HepG2 (cell line): ENCODE measurements at regions not wholly inside any gene's neighbourhood (a gene's known extent, or its start where the extent isn't known, plus 50 kb on each side); places are given as distances from the start of the nearest gene placed in this dataset.

Experiments used
- FOXM1 ChIP-seq: sonication (generic); formaldehyde crosslinking; IDR thresholded peaks from 2 replicates; pipeline ENCODE4 v1.5.0; 2020; ENCODE audit warnings: missing genetic modification reagents
- MYNN ChIP-seq: sonication (generic); formaldehyde crosslinking; IDR thresholded peaks from 2 replicates; pipeline ENCODE4 v1.4.0; 2020; ENCODE audit warnings: mild to moderate bottlenecking, low read depth, missing genetic modification reagents
- SMC3 ChIP-seq: IDR thresholded peaks from 2 replicates; pipeline ENCODE4 v1.6.1; 2011; ENCODE audit warnings: low read length, improper control_type of control experiment
- ZBTB21 ChIP-seq: sonication (generic); formaldehyde crosslinking; IDR thresholded peaks from 2 replicates; pipeline ENCODE4 v1.4.0; 2020; ENCODE audit warnings: missing genetic modification reagents
- TF ChIP-seq, protein P1 (sequence below): sonication (generic); formaldehyde crosslinking; IDR thresholded peaks from 2 replicates; pipeline ENCODE4 v1.5.0; 2020; ENCODE audit warnings: mild to moderate bottlenecking, missing genetic modification reagents, moderate library complexity
- TF ChIP-seq, protein P2 (sequence below): sonication (generic); formaldehyde crosslinking; IDR thresholded peaks from 2 replicates; pipeline ENCODE4 v1.4.0; 2020; ENCODE audit warnings: mild to moderate bottlenecking, missing genetic modification reagents, borderline replicate concordance
- TF ChIP-seq, protein P3 (sequence below), 2 experiments: IDR thresholded peaks; 2 replicates each; pipeline ENCODE4 v1.6.1; 2011 to 2012; ENCODE audit warnings: low read length in 2 of 2, borderline replicate concordance in 1 of 2, low read depth in 1 of 2, mild to moderate bottlenecking in 1 of 2, moderate library complexity in 1 of 2

DNA sequence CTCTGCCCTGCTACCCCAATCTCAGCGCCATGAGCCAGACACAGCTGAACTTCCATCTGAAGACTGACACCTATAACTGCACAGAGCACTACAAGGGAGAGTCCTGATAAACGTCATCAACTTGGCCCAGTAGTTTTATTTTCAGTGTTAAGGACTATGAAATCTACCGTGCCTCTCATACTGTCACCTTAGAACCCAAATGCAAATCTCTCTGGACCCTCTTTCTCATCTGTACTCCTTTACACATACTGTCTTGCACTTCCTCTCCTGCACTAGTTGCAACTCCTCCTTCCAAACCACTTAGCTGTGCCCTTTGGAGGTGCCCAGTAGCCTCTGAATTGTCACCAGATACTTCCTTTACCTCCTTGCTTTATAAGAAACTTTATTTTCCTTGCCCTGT lies 420.2 kb upstream of the CNKSR2 start:
- TF ChIP-seq SMC3 (no peak), ZBTB21 (CRISPR knock-in tag) (no peak), MYNN (CRISPR knock-in tag) (no peak), FOXM1 (CRISPR knock-in tag) (no peak)
- TF ChIP-seq, protein P1, sequence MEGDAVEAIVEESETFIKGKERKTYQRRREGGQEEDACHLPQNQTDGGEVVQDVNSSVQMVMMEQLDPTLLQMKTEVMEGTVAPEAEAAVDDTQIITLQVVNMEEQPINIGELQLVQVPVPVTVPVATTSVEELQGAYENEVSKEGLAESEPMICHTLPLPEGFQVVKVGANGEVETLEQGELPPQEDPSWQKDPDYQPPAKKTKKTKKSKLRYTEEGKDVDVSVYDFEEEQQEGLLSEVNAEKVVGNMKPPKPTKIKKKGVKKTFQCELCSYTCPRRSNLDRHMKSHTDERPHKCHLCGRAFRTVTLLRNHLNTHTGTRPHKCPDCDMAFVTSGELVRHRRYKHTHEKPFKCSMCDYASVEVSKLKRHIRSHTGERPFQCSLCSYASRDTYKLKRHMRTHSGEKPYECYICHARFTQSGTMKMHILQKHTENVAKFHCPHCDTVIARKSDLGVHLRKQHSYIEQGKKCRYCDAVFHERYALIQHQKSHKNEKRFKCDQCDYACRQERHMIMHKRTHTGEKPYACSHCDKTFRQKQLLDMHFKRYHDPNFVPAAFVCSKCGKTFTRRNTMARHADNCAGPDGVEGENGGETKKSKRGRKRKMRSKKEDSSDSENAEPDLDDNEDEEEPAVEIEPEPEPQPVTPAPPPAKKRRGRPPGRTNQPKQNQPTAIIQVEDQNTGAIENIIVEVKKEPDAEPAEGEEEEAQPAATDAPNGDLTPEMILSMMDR (CRISPR knock-in tag), result no peak
- TF ChIP-seq, protein P2, sequence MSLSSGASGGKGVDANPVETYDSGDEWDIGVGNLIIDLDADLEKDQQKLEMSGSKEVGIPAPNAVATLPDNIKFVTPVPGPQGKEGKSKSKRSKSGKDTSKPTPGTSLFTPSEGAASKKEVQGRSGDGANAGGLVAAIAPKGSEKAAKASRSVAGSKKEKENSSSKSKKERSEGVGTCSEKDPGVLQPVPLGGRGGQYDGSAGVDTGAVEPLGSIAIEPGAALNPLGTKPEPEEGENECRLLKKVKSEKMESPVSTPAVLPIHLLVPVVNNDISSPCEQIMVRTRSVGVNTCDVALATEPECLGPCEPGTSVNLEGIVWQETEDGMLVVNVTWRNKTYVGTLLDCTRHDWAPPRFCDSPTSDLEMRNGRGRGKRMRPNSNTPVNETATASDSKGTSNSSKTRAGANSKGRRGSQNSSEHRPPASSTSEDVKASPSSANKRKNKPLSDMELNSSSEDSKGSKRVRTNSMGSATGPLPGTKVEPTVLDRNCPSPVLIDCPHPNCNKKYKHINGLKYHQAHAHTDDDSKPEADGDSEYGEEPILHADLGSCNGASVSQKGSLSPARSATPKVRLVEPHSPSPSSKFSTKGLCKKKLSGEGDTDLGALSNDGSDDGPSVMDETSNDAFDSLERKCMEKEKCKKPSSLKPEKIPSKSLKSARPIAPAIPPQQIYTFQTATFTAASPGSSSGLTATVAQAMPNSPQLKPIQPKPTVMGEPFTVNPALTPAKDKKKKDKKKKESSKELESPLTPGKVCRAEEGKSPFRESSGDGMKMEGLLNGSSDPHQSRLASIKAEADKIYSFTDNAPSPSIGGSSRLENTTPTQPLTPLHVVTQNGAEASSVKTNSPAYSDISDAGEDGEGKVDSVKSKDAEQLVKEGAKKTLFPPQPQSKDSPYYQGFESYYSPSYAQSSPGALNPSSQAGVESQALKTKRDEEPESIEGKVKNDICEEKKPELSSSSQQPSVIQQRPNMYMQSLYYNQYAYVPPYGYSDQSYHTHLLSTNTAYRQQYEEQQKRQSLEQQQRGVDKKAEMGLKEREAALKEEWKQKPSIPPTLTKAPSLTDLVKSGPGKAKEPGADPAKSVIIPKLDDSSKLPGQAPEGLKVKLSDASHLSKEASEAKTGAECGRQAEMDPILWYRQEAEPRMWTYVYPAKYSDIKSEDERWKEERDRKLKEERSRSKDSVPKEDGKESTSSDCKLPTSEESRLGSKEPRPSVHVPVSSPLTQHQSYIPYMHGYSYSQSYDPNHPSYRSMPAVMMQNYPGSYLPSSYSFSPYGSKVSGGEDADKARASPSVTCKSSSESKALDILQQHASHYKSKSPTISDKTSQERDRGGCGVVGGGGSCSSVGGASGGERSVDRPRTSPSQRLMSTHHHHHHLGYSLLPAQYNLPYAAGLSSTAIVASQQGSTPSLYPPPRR (CRISPR knock-in tag), result no peak
- TF ChIP-seq, protein P3, sequence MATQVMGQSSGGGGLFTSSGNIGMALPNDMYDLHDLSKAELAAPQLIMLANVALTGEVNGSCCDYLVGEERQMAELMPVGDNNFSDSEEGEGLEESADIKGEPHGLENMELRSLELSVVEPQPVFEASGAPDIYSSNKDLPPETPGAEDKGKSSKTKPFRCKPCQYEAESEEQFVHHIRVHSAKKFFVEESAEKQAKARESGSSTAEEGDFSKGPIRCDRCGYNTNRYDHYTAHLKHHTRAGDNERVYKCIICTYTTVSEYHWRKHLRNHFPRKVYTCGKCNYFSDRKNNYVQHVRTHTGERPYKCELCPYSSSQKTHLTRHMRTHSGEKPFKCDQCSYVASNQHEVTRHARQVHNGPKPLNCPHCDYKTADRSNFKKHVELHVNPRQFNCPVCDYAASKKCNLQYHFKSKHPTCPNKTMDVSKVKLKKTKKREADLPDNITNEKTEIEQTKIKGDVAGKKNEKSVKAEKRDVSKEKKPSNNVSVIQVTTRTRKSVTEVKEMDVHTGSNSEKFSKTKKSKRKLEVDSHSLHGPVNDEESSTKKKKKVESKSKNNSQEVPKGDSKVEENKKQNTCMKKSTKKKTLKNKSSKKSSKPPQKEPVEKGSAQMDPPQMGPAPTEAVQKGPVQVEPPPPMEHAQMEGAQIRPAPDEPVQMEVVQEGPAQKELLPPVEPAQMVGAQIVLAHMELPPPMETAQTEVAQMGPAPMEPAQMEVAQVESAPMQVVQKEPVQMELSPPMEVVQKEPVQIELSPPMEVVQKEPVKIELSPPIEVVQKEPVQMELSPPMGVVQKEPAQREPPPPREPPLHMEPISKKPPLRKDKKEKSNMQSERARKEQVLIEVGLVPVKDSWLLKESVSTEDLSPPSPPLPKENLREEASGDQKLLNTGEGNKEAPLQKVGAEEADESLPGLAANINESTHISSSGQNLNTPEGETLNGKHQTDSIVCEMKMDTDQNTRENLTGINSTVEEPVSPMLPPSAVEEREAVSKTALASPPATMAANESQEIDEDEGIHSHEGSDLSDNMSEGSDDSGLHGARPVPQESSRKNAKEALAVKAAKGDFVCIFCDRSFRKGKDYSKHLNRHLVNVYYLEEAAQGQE (IDR thresholded peaks at IDR 0.05; ENCODE audit: borderline replicate concordance in 1 of 2, low read depth in 1 of 2, low read length in 2 of 2), result no peak
